B cell (primary cell): ENCODE measurements at regions not wholly inside any gene's neighbourhood (a gene's known extent, or its start where the extent isn't known, plus 50 kb on each side); places are given as distances from the start of the nearest gene placed in this dataset.

ENCODE experiments used
- ATAC-seq: fragments of 200-7000 bp; cut with Tn5 transposase; one replicate; pipeline ENCODE4 v1.10.0; 2021; ENCODE audit warnings: low read depth, mild to moderate bottlenecking, moderate number of reproducible peaks, moderate library complexity
- CTCF ChIA-PET: fragments of 350-600 bp; sonication (Branson Sonifier 250); formaldehyde crosslinking; loops from one replicate; lab custom pipeline; 2021; ENCODE audit warnings: antibody characterized with exemption, inconsistent platforms; lab: Charles Lee
- POLR2A ChIA-PET: fragments of 350-600 bp; sonication (Branson Sonifier 250); formaldehyde crosslinking; loops from one replicate; lab custom pipeline; 2021; ENCODE audit warnings: antibody characterized with exemption; lab: Charles Lee
- DNase-seq: peaks from one replicate; pipeline ENCODE4 v3.0.0; 2013
- H2AFZ ChIP-seq: 2 replicates; pipeline ENCODE4 v1.6.1; 2012; ENCODE audit warnings: mild to moderate bottlenecking, low read depth, low read length; ENCODE audit not compliant: insufficient read depth, poor library complexity, severe bottlenecking
- H3K27ac ChIP-seq, 2 donors: 1 replicate in 1 of 2; 2 replicates in 1 of 2; pipeline ENCODE4 v1.5.1; 2012 to 2013; ENCODE audit warnings: low read length in 2 of 2, mild to moderate bottlenecking in 2 of 2, moderate library complexity in 1 of 2
- H3K27me3 ChIP-seq, 4 experiments: fragments of 200-600 bp in 1 of 4; sonication (generic) in 1 of 4; replicated peaks in 1 of 4; 1 replicate in 2 of 4; 2 replicates in 2 of 4; pipeline versions ENCODE4 v1.6.1 to v1.7.0; 2013 to 2016; ENCODE audit warnings: low read length in 3 of 4, mild to moderate bottlenecking in 2 of 4, mixed read lengths in 1 of 4, moderate library complexity in 1 of 4; ENCODE audit not compliant: insufficient read depth in 4 of 4, control insufficient read depth in 3 of 4; ENCODE audit errors: control extremely low read depth in 1 of 4
- H3K36me3 ChIP-seq, 2 experiments: replicated peaks in 1 of 2; 1 replicate in 1 of 2; 2 replicates in 1 of 2; pipeline versions ENCODE4 v1.6.1 to v1.7.1; 2013; ENCODE audit warnings: low read length in 1 of 2; ENCODE audit not compliant: insufficient read depth in 2 of 2, control insufficient read depth in 1 of 2; ENCODE audit errors: control extremely low read depth in 1 of 2, extremely low read depth in 1 of 2
- H3K4me1 ChIP-seq, 2 donors: fragments of 200-600 bp in 1 of 2; sonication (generic) in 1 of 2; 1 replicate in 1 of 2; 2 replicates in 1 of 2; pipeline versions ENCODE4 v1.5.1 to v1.6.1; 2013 to 2017; ENCODE audit warnings: low read length in 2 of 2; ENCODE audit not compliant: control insufficient read depth in 2 of 2, insufficient read depth in 2 of 2
- H3K4me2 ChIP-seq: replicated peaks from 2 replicates; pipeline ENCODE3; 2012; ENCODE audit warnings: mild to moderate bottlenecking, low read depth, low read length; ENCODE audit not compliant: poor library complexity, severe bottlenecking
- H3K4me3 ChIP-seq, 5 experiments: fragments of 200-600 bp in 1 of 5; sonication (generic) in 1 of 5; 1 replicate in 3 of 5; 2 replicates in 2 of 5; pipeline versions ENCODE4 v1.5.1 to v1.7.0; 2011 to 2016; ENCODE audit warnings: low read length in 4 of 5, mild to moderate bottlenecking in 4 of 5, low read depth in 2 of 5, control low read depth in 1 of 5, moderate library complexity in 1 of 5; ENCODE audit not compliant: insufficient read depth in 1 of 5; ENCODE audit errors: control extremely low read depth in 1 of 5, extremely low read depth in 1 of 5
- H3K79me2 ChIP-seq: fragments of 200-600 bp; sonication (generic); one replicate; pipeline ENCODE4 v1.6.0; 2016; ENCODE audit warnings: low read length; ENCODE audit not compliant: control insufficient read depth, insufficient read depth
- H3K9ac ChIP-seq: fragments of 200-600 bp; sonication (generic); 2 replicates; pipeline ENCODE4 v1.6.1; 2017; ENCODE audit warnings: mild to moderate bottlenecking, low read length, moderate library complexity
- H3K9me3 ChIP-seq, 3 donors: one replicate each; pipeline versions ENCODE4 v1.6.1 to v1.7.1; 2013; ENCODE audit warnings: low read length in 2 of 3; ENCODE audit not compliant: control insufficient read depth in 2 of 3, insufficient read depth in 1 of 3; ENCODE audit errors: control extremely low read depth in 1 of 3
- H4K20me1 ChIP-seq: 2 replicates; pipeline ENCODE4 v1.6.0; 2012; ENCODE audit warnings: mild to moderate bottlenecking, low read length; ENCODE audit not compliant: insufficient read depth, control insufficient read depth, poor library complexity, severe bottlenecking
- H3K27ac Mint-ChIP-seq: one replicate; pipeline ENCODE4 v1.8.0; 2021; ENCODE audit warnings: mixed read lengths
- H3K27me3 Mint-ChIP-seq: one replicate; pipeline ENCODE4 v1.8.0; 2021; ENCODE audit warnings: mixed read lengths
- H3K4me1 Mint-ChIP-seq: one replicate; pipeline ENCODE4 v1.8.0; 2021; ENCODE audit warnings: mixed read lengths
- H3K4me3 Mint-ChIP-seq: one replicate; pipeline ENCODE4 v1.8.0; 2021; ENCODE audit warnings: mixed read lengths
- H3K9me3 Mint-ChIP-seq: one replicate; pipeline ENCODE4 v1.8.0; 2022; ENCODE audit warnings: mixed read lengths; ENCODE audit not compliant: insufficient read depth
- EZH2 ChIP-seq: IDR thresholded peaks from 2 replicates; pipeline ENCODE4 v1.6.1; 2012; ENCODE audit warnings: borderline replicate concordance, low read depth, mild to moderate bottlenecking, moderate library complexity, low read length; ENCODE audit not compliant: insufficient read depth, poor library complexity, severe bottlenecking
- intact Hi-C: fragments of 100-400 bp; cut with micrococcal nuclease; formaldehyde crosslinking; loops from one replicate; pipeline ENCODE4 v1.10.0; 2022
- TF ChIP-seq, protein P1 (sequence below): fragments of 200-600 bp; IDR thresholded peaks from one replicate; pipeline ENCODE4 v1.8.0; 2022; ENCODE audit warnings: antibody characterized with exemption, mild to moderate bottlenecking

DNA sequence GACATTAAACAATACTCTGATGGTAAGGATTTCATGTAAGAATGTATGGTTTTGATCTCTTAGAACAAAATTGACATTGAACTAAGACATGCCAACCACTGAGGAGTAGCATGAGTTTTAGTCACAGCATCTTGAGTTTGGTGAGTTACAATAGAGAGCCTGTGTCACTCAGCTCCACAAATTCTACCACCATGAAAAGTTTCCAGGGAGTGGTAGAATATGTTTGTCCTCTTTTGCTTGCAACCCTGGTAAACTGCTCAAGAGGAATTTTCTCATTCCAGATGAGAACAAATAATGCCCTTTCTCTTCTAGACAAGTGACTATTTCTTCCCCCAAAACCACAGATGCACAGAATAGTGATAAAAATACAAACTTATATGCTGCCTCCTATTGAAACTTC lies 502.0 kb upstream of the VRK2 start:
- Histone ChIP-seq H3K9ac (no peak overlapping the region), H3K9me3 (no peaks in the 10 kb centered on the region), H4K20me1 (no peaks in the 10 kb centered on the region), H3K4me2 (no peak overlapping the region), H3K36me3 (no peaks in the 10 kb centered on the region), H3K79me2 (no peaks in the 10 kb centered on the region), H3K4me3 (no peak overlapping the region), H3K4me1 (peaks cover 0 to 3% of the 10 kb centered on the region in 2 donors), H2AFZ (no peak overlapping the region), H3K27me3 (no peaks in the 10 kb centered on the region), H3K27ac (no peak overlapping the region)
- H3K27ac Mint-ChIP-seq = no peak overlapping the region
- ChIA-PET CTCF (no interaction called here), POLR2A (no interaction called here)
- intact Hi-C loops = no loop called here
- DNase-seq = no peak
- H3K9me3 Mint-ChIP-seq = peaks cover 3% of the 10 kb centered on the region
- ATAC-seq = no peak
- TF ChIP-seq, protein P1, sequence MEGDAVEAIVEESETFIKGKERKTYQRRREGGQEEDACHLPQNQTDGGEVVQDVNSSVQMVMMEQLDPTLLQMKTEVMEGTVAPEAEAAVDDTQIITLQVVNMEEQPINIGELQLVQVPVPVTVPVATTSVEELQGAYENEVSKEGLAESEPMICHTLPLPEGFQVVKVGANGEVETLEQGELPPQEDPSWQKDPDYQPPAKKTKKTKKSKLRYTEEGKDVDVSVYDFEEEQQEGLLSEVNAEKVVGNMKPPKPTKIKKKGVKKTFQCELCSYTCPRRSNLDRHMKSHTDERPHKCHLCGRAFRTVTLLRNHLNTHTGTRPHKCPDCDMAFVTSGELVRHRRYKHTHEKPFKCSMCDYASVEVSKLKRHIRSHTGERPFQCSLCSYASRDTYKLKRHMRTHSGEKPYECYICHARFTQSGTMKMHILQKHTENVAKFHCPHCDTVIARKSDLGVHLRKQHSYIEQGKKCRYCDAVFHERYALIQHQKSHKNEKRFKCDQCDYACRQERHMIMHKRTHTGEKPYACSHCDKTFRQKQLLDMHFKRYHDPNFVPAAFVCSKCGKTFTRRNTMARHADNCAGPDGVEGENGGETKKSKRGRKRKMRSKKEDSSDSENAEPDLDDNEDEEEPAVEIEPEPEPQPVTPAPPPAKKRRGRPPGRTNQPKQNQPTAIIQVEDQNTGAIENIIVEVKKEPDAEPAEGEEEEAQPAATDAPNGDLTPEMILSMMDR = no peak
- no peak for TF ChIP-seq EZH2
- no peak overlapping the region for H3K4me3 Mint-ChIP-seq
- H3K27me3 Mint-ChIP-seq = peaks cover 10% of the 10 kb centered on the region
- H3K4me1 Mint-ChIP-seq = peaks cover 3% of the 10 kb centered on the region

DNA sequence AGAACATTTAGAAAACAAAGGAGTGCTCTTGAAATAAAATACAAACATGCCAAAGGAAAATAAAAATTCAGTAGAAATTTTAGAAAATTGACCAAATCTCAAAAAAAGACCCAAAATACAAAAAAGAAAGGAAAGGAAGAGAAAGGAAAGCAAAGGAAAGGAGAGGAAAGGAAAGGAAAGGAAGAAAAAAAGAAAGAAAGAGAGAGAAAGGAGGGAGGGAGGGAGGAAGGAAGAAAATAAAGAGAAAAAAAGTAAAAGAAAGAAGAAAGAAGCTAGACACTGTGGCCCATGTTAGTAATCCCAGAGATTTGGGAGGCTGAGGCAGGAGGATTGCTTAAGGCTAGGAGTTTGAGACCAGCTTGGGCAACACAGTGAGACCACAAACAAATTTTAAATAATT lies 500.1 kb upstream of the VRK2 start:
- no peak for TF ChIP-seq EZH2
- TF ChIP-seq, protein P1 = no peak
- Histone ChIP-seq H3K79me2 (no peaks in the 10 kb centered on the region), H3K9me3 (peaks cover 0 to 2% (median 0%) of the 10 kb centered on the region in 3 donors), H3K36me3 (no peaks in the 10 kb centered on the region), H2AFZ (no peak overlapping the region), H3K4me3 (no peak overlapping the region), H3K27me3 (no peaks in the 10 kb centered on the region), H3K4me2 (no peak overlapping the region), H3K27ac (no peak overlapping the region), H3K4me1 (peaks cover 0 to 4% of the 10 kb centered on the region in 2 donors), H3K9ac (no peak overlapping the region), H4K20me1 (no peaks in the 10 kb centered on the region)
- ChIA-PET POLR2A (no interaction called here), CTCF (no interaction called here)
- DNase-seq = no peak
- Mint-ChIP-seq H3K4me1 (peaks cover 7% of the 10 kb centered on the region), H3K9me3 (peaks cover 3% of the 10 kb centered on the region), H3K27me3 (peaks cover 10% of the 10 kb centered on the region), H3K4me3 (no peak overlapping the region), H3K27ac (no peak overlapping the region)
- ATAC-seq = no peak
- intact Hi-C loops = no loop called here
